ENCODE measurements at regions not wholly inside any gene's neighbourhood (a gene's known extent, or its start where the extent isn't known, plus 50 kb on each side); places are given as distances from the start of the nearest gene placed in this dataset.

DNA sequence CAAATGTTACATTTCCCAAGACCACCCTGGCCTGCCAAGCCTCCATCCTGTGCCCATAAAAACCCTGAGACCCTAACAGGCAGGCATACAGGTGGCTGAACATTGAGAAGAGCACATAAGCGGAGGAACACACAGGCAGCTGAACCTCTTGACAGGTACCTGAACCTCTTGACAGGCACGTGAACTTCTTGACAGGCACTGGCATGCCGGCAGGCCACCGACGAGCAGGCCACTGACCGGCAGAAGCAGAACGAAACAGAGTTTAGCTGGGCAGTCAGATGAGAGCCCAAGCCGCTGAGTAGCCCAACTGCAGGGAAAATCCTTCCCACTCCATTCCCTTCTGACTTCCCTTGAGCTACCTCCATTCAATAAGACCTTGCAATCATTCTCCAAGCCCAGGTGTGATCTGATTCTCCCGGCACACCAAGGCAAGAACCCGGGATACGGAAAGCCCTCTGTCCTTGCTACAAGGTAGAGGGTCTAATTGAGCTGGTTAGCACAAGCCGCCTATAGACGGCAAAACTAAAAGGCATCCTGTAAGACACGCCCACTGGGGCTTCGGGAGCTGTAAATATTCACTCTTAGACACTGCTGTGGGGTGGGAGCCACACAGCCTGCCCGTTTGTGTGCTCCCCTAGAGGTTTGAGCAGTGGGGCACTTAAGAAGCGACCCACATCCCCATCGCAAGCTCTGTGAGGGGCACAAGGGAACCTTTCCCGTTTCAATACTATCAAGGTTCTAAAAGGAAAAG lies 2613.9 kb upstream of the PCDH20 start:
- TF ChIP-seq MAX (IDR thresholded peaks at IDR 0.05), result no peak

DNA sequence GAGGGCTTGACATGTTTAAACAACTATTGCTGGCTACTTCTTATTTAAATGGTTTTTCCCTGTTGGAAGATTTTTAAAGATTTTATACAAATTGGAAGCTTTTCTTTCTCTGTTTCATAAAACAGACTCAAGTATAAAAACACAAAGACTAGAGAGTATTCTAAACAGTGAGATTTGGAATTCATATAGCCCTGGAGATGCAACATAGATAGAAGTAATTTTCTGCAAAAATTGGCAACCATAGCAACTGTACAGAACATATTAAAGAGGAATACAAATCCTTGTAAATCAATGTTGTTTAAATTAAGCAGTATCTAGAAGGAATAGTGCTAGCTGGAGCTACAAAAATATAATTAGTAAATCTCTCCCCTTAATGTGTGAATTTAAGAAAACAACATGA lies 2612.9 kb upstream of the PCDH20 start:
- TF ChIP-seq ZBTB7A (IDR thresholded peaks at IDR 0.05; ENCODE audit: low read depth) (no peak), YY1 (IDR thresholded peaks at IDR 0.05; ENCODE audit: low read depth) (no peak), TEAD4 (IDR thresholded peaks at IDR 0.05) (no peak), TAF1 (IDR thresholded peaks at IDR 0.05; ENCODE audit: low read depth) (no peak), RAD21 (IDR thresholded peaks at IDR 0.05; ENCODE audit: low read depth) (no peak), EGR1 (IDR thresholded peaks at IDR 0.05) (no peak), NFIC (IDR thresholded peaks at IDR 0.05) (no peak), MAX (IDR thresholded peaks at IDR 0.05) (no peak), FOXM1 (IDR thresholded peaks at IDR 0.05; ENCODE audit: borderline replicate concordance, low read depth) (no peak), CEBPB (IDR thresholded peaks at IDR 0.05) (no peak), TCF12 (IDR thresholded peaks at IDR 0.05; ENCODE audit: low read depth) (no peak)

DNA sequence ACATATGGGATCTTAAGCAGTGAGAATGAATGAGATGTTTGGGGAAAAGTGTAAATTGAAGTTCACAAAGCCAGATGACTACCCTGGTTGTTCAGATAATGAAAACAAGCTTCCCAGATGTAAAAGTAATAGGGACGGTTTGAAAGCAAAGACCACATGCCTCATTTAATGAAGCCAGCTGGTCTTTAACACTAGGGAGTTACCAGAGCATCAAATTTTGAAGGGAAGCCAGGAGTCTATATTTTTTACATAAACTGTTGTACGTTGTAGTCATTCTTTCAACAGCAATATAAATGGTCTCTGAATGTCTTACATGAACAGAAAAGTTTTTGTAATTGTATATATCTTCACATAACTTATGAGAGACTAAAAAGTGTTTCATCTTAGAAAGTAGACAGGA lies 2604.5 kb upstream of the PCDH20 start:
- TF ChIP-seq MAX (IDR thresholded peaks at IDR 0.05) (no peak), TCF12 (IDR thresholded peaks at IDR 0.05; ENCODE audit: low read depth) (no peak), EGR1 (IDR thresholded peaks at IDR 0.05) (no peak), TAF1 (IDR thresholded peaks at IDR 0.05; ENCODE audit: low read depth) (no peak), RAD21 (IDR thresholded peaks at IDR 0.05; ENCODE audit: low read depth) (no peak), CREB1 (IDR thresholded peaks at IDR 0.05; ENCODE audit: low read depth) (no peak), FOXM1 (IDR thresholded peaks at IDR 0.05; ENCODE audit: borderline replicate concordance, low read depth) (no peak), EP300 (IDR thresholded peaks at IDR 0.05; ENCODE audit: borderline replicate concordance) (no peak)
- TF ChIP-seq, protein P1, sequence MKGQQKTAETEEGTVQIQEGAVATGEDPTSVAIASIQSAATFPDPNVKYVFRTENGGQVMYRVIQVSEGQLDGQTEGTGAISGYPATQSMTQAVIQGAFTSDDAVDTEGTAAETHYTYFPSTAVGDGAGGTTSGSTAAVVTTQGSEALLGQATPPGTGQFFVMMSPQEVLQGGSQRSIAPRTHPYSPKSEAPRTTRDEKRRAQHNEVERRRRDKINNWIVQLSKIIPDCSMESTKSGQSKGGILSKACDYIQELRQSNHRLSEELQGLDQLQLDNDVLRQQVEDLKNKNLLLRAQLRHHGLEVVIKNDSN (IDR thresholded peaks at IDR 0.05), result no peak

- TF ChIP-seq MAX (IDR thresholded peaks at IDR 0.05) (no peak), EP300 (IDR thresholded peaks at IDR 0.05; ENCODE audit: borderline replicate concordance) (no peak)
Measured at GRCh38 chr13:64007339-64007738, 2591.7 kb upstream of the PCDH20 start.

DNA sequence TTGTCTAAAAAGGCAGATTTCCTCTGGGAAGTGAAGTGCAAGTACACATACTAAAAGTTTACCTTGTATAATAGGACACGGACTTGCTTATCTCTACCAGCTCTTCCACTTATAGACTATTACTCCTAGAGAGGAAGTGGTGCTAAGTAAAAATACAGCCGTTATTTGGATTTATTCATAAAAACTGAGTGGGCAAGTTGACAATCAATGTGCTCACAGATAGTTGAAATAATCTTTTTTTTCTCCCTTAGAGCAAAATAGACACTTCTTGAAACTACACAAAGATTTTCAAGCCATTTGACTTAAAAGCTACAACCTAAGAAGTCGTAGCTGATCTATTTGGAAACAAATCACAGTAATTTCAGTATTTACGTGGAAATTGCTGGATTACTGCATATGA lies 2584.7 kb upstream of the PCDH20 start:
- TF ChIP-seq TAF1 (IDR thresholded peaks at IDR 0.05; ENCODE audit: low read depth), result no peak
- TF ChIP-seq YY1 (IDR thresholded peaks at IDR 0.05; ENCODE audit: low read depth), result no peak
- no peak for TF ChIP-seq EGR1 (IDR thresholded peaks at IDR 0.05)
- TF ChIP-seq EP300 (IDR thresholded peaks at IDR 0.05; ENCODE audit: borderline replicate concordance), result no peak
- TF ChIP-seq, protein P2, sequence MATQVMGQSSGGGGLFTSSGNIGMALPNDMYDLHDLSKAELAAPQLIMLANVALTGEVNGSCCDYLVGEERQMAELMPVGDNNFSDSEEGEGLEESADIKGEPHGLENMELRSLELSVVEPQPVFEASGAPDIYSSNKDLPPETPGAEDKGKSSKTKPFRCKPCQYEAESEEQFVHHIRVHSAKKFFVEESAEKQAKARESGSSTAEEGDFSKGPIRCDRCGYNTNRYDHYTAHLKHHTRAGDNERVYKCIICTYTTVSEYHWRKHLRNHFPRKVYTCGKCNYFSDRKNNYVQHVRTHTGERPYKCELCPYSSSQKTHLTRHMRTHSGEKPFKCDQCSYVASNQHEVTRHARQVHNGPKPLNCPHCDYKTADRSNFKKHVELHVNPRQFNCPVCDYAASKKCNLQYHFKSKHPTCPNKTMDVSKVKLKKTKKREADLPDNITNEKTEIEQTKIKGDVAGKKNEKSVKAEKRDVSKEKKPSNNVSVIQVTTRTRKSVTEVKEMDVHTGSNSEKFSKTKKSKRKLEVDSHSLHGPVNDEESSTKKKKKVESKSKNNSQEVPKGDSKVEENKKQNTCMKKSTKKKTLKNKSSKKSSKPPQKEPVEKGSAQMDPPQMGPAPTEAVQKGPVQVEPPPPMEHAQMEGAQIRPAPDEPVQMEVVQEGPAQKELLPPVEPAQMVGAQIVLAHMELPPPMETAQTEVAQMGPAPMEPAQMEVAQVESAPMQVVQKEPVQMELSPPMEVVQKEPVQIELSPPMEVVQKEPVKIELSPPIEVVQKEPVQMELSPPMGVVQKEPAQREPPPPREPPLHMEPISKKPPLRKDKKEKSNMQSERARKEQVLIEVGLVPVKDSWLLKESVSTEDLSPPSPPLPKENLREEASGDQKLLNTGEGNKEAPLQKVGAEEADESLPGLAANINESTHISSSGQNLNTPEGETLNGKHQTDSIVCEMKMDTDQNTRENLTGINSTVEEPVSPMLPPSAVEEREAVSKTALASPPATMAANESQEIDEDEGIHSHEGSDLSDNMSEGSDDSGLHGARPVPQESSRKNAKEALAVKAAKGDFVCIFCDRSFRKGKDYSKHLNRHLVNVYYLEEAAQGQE (IDR thresholded peaks at IDR 0.05; ENCODE audit: low read depth), result no peak
- no peak for TF ChIP-seq CREB1 (IDR thresholded peaks at IDR 0.05; ENCODE audit: low read depth)
- TF ChIP-seq, protein P1 (IDR thresholded peaks at IDR 0.05), result no peak
- TF ChIP-seq CEBPB (IDR thresholded peaks at IDR 0.05), result no peak
- no peak for TF ChIP-seq MAX (IDR thresholded peaks at IDR 0.05)
- no peak for TF ChIP-seq ZBTB7A (IDR thresholded peaks at IDR 0.05; ENCODE audit: low read depth)
- no peak for TF ChIP-seq FOXM1 (IDR thresholded peaks at IDR 0.05; ENCODE audit: borderline replicate concordance, low read depth)
- TF ChIP-seq RAD21 (IDR thresholded peaks at IDR 0.05; ENCODE audit: low read depth), result no peak
- TF ChIP-seq TCF12 (IDR thresholded peaks at IDR 0.05; ENCODE audit: low read depth), result no peak
- TF ChIP-seq NFIC (IDR thresholded peaks at IDR 0.05), result no peak
- TF ChIP-seq TEAD4 (IDR thresholded peaks at IDR 0.05), result no peak

DNA sequence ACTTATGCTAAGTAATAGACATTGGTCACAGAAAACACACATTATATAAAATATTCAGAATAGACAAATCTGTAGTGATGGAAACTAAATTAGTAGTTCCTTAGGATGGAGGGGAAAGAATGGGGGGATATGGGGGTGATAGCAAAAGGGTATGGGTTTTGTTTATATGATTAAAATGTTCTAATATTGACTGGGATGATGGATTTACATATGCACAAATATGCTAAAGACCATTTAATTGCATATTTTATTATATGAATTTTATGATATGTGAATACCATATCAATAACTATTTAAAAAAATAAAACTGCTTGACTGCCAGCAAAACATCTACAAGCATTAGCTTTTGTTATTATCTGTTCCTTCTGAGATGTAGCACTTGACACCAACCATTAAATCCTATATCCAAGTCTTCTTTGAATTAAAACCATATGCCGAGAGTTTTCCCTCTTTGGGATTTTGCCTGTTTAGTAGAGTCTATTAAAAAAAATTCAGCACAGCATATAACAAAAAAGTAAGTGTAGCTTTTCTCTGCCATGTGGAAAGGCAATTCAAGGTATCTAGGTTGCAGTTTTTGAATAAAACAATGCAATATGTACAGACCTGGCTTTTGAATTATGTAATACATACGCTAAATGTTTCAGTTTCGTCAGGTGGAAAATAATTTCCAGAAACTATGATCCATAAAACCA lies 2584.1 kb upstream of the PCDH20 start:
- TF ChIP-seq YY1 (IDR thresholded peaks at IDR 0.05; ENCODE audit: low read depth), result no peak
- TF ChIP-seq EGR1 (IDR thresholded peaks at IDR 0.05), result no peak
- no peak for TF ChIP-seq CEBPB (IDR thresholded peaks at IDR 0.05)

GRCh38 chr13:63983366-63983765 lies 2567.7 kb upstream of the PCDH20 start:
- TF ChIP-seq EGR1 (IDR thresholded peaks at IDR 0.05) (no peak), TEAD4 (IDR thresholded peaks at IDR 0.05) (no peak), NFIC (IDR thresholded peaks at IDR 0.05) (no peak), CEBPB (IDR thresholded peaks at IDR 0.05) (no peak), MAX (IDR thresholded peaks at IDR 0.05) (no peak), TAF1 (IDR thresholded peaks at IDR 0.05; ENCODE audit: low read depth) (no peak), YY1 (IDR thresholded peaks at IDR 0.05; ENCODE audit: low read depth) (no peak), ZBTB7A (IDR thresholded peaks at IDR 0.05; ENCODE audit: low read depth) (no peak), TCF12 (IDR thresholded peaks at IDR 0.05; ENCODE audit: low read depth) (no peak), CREB1 (IDR thresholded peaks at IDR 0.05; ENCODE audit: low read depth) (no peak), FOXM1 (IDR thresholded peaks at IDR 0.05; ENCODE audit: borderline replicate concordance, low read depth) (no peak), RAD21 (IDR thresholded peaks at IDR 0.05; ENCODE audit: low read depth) (no peak)
- TF ChIP-seq, protein P1 (IDR thresholded peaks at IDR 0.05), result no peak
- TF ChIP-seq, protein P2 (IDR thresholded peaks at IDR 0.05; ENCODE audit: low read depth), result no peak
